Fibroblast of mammary gland (primary cell): ENCODE measurements at regions not wholly inside any gene's neighbourhood (a gene's known extent, or its start where the extent isn't known, plus 50 kb on each side); places are given as distances from the start of the nearest gene placed in this dataset.

Source experiments
- DNase-seq: peaks from one replicate; pipeline ENCODE4 v3.0.0-alpha.2; 2010; ENCODE audit warnings: low read depth
- H3K4me3 ChIP-seq: 2 replicates; pipeline ENCODE4 v1.5.1; 2011; ENCODE audit warnings: low read depth, mild to moderate bottlenecking, low read length, moderate library complexity; ENCODE audit not compliant: control insufficient read depth
- TF ChIP-seq, protein P1 (sequence below): conservative IDR thresholded peaks from 2 replicates; pipeline ENCODE4 v1.5.1; 2011; ENCODE audit warnings: low read depth, low read length, inconsistent platforms; ENCODE audit not compliant: control insufficient read depth, insufficient read depth

GRCh38 chr3:68342426-68342825 is 589.9 kb downstream of the TAFA4 start:
- no peak overlapping the region for H3K4me3 ChIP-seq
- no peak for DNase-seq
- TF ChIP-seq, protein P1, sequence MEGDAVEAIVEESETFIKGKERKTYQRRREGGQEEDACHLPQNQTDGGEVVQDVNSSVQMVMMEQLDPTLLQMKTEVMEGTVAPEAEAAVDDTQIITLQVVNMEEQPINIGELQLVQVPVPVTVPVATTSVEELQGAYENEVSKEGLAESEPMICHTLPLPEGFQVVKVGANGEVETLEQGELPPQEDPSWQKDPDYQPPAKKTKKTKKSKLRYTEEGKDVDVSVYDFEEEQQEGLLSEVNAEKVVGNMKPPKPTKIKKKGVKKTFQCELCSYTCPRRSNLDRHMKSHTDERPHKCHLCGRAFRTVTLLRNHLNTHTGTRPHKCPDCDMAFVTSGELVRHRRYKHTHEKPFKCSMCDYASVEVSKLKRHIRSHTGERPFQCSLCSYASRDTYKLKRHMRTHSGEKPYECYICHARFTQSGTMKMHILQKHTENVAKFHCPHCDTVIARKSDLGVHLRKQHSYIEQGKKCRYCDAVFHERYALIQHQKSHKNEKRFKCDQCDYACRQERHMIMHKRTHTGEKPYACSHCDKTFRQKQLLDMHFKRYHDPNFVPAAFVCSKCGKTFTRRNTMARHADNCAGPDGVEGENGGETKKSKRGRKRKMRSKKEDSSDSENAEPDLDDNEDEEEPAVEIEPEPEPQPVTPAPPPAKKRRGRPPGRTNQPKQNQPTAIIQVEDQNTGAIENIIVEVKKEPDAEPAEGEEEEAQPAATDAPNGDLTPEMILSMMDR = no peak

DNA sequence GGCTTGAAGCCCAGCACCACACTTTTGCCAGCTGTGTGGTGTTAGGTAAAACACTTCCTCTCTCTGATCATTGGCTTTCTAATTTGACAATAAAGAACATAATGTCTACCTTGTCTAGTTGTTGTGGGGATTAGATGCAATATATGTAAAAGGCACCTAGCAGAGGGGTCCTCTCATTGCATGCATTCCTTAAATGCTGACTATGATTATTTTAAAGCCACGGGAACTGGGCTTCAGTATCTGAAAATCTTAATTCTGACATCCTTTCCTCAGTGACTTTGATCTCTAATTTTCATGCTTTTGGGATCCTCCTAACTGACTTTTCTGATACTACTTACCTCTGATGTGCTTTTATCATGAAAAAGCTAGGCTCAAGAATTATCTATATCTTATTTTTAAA is 596.3 kb downstream of the TAFA4 start:
- no peak overlapping the region for H3K4me3 ChIP-seq
- TF ChIP-seq, protein P1 = no peak
- no peak for DNase-seq

GRCh38 chr3:68334367-68334986 is 597.9 kb downstream of the TAFA4 start:
- TF ChIP-seq, protein P1 = no peak
- no peak for DNase-seq
- H3K4me3 ChIP-seq = no peak overlapping the region

DNA sequence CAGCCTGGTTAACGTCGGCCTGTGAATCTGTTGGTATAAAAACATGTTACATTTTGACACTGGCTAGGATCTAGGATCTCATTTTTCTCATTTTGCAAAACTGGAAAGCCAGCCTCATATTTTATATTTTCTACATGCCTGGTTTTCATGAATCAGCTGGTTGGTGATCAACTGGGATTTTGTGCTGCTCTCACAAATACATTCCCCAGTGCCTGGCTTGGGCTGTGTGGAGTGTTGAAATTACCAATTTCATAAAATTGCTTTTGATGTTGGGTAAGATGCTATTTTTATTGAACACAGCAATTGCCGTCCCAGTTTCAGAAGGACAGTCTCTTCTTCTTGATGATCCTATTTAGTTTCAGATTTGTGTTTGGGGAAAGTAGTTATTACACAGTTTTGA is 604.3 kb downstream of the TAFA4 start:
- DNase-seq = no peak
- no peak overlapping the region for H3K4me3 ChIP-seq
- TF ChIP-seq, protein P1 = no peak

GRCh38 chr3:68315964-68316363 is 616.4 kb downstream of the TAFA4 start:
- no peak overlapping the region for H3K4me3 ChIP-seq
- TF ChIP-seq, protein P1 = no peak
- DNase-seq = no peak

- no peak for DNase-seq
- H3K4me3 ChIP-seq = no peak overlapping the region
- TF ChIP-seq, protein P1 = no peak
Observed at GRCh38 chr3:68315546-68315945, 616.8 kb downstream of the TAFA4 start.

DNA sequence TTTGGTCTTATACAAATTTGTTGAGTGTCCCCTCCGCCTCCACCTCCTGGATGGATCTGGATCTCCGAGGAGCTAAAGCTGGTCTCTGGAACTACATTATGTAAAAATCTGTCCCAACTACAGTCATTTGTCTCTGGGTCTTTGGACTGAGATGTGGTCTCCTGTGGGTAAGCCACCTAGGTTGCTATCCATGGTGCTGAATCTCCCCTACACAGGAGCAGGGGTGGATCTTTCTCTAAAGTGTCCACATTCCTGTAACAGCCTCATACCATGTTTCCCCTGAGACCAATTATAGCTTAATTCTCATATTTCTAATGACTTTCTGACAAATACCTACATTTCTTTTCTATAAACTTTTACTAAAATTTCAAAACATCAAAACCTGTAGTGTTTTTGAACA is 625.8 kb downstream of the TAFA4 start:
- H3K4me3 ChIP-seq = no peak overlapping the region
- TF ChIP-seq, protein P1 = no peak
- DNase-seq = no peak
